SK-N-SH (cell line): ENCODE measurements at regions not wholly inside any gene's neighbourhood (a gene's known extent, or its start where the extent isn't known, plus 50 kb on each side); places are given as distances from the start of the nearest gene placed in this dataset.

Experiments
- CTCF ChIA-PET: fragments of 300-600, 350-600 bp; formaldehyde crosslinking; extraction: SDS; loops from one replicate; lab custom pipeline; 2021; lab: Yijun Ruan, JAX
- POLR2A ChIA-PET: fragments of 350-600 bp; sonication (Branson Sonifier 250); formaldehyde crosslinking; extraction: SDS; loops from one replicate; lab custom pipeline; 2020; ENCODE audit warnings: antibody characterized with exemption, inconsistent platforms; lab: Yijun Ruan, JAX
- DNase-seq: peaks from one replicate; pipeline ENCODE4 v3.0.0; 2012
- H2AFZ ChIP-seq: fragments of 200-600 bp; sonication (generic); 2 replicates; pipeline ENCODE4 v1.8.1; 2016; ENCODE audit warnings: antibody characterized with exemption, mild to moderate bottlenecking, low read depth
- H3F3A ChIP-seq: fragments of 200-600 bp; sonication (generic); replicated peaks from 2 replicates; pipeline ENCODE3; 2016; ENCODE audit warnings: antibody characterized with exemption, mild to moderate bottlenecking; ENCODE audit not compliant: insufficient read depth
- H3K27ac ChIP-seq, 2 experiments: fragments of 200-500 bp in 1 of 2; fragments of 200-600 bp in 1 of 2; sonication (Bioruptor generic) in 1 of 2; sonication (generic), shearing (Covaris generic) in 1 of 2; 2 replicates each; pipeline versions ENCODE4 v1.5.1 to v1.6.1; 2014 to 2016; ENCODE audit warnings: low read depth in 2 of 2, inconsistent platforms in 1 of 2, low read length in 1 of 2, mild to moderate bottlenecking in 1 of 2, mixed read lengths in 1 of 2
- H3K27me3 ChIP-seq: fragments of 200-600 bp; sonication (generic), shearing (Covaris generic); 2 replicates; pipeline ENCODE4 v1.6.1; 2016; ENCODE audit warnings: mixed run types; ENCODE audit not compliant: insufficient read depth
- H3K36me3 ChIP-seq, 2 experiments: fragments of 200-500 bp in 1 of 2; fragments of 200-600 bp in 1 of 2; sonication (Bioruptor generic) in 1 of 2; sonication (generic) in 1 of 2; replicated peaks in 1 of 2; 2 replicates each; pipeline versions ENCODE3 to v1.5.1; 2014 to 2016; ENCODE audit warnings: low read length in 1 of 2, mild to moderate bottlenecking in 1 of 2; ENCODE audit not compliant: insufficient read depth in 2 of 2, control insufficient read depth in 1 of 2
- H3K4me1 ChIP-seq, 2 experiments: fragments of 200-500 bp in 1 of 2; fragments of 200-600 bp in 1 of 2; sonication (Bioruptor generic) in 1 of 2; sonication (generic), shearing (Covaris generic) in 1 of 2; 2 replicates each; pipeline versions ENCODE4 v1.5.1 to v1.6.1; 2014 to 2016; ENCODE audit warnings: low read depth in 1 of 2, low read length in 1 of 2, mixed run types in 1 of 2; ENCODE audit not compliant: insufficient read depth in 2 of 2, control insufficient read depth in 1 of 2
- H3K4me2 ChIP-seq: fragments of 200-600 bp; sonication (generic), shearing (Covaris generic); 2 replicates; pipeline ENCODE4 v1.6.1; 2017; ENCODE audit warnings: mixed run types
- H3K4me3 ChIP-seq, 2 experiments: fragments of 200-500 bp in 1 of 2; fragments of 200-600 bp in 1 of 2; sonication (Bioruptor generic) in 1 of 2; sonication (generic), shearing (Covaris generic) in 1 of 2; 2 replicates each; pipeline versions ENCODE4 v1.5.1 to v1.8.1; 2014 to 2016; ENCODE audit warnings: low read depth in 2 of 2, inconsistent platforms in 1 of 2, low read length in 1 of 2, mild to moderate bottlenecking in 1 of 2, mixed read lengths in 1 of 2, moderate library complexity in 1 of 2
- H3K79me2 ChIP-seq: fragments of 200-600 bp; sonication (generic); 2 replicates; pipeline ENCODE4 v1.8.1; 2017; ENCODE audit warnings: mild to moderate bottlenecking; ENCODE audit not compliant: insufficient read depth
- H3K9ac ChIP-seq: fragments of 200-600 bp; sonication (generic); 2 replicates; pipeline ENCODE4 v1.6.1; 2017; ENCODE audit warnings: mixed run types
- H3K9me2 ChIP-seq: fragments of 200-600 bp; sonication (generic); 2 replicates; pipeline ENCODE4 v1.6.1; 2017; ENCODE audit warnings: mixed run types
- H3K9me3 ChIP-seq: fragments of 200-600 bp; sonication (generic); 2 replicates; pipeline ENCODE4 v1.6.1; 2017; ENCODE audit warnings: mixed run types, mild to moderate bottlenecking, moderate library complexity
- H4K20me1 ChIP-seq: fragments of 200-600 bp; sonication (generic); 2 replicates; pipeline ENCODE4 v1.6.1; 2017; ENCODE audit warnings: mild to moderate bottlenecking, mixed run types; ENCODE audit not compliant: insufficient read depth
- CHD2 ChIP-seq: fragments of 150-350 bp; IDR thresholded peaks from 2 replicates; pipeline ENCODE4 v1.6.1; 2018; ENCODE audit warnings: low read length; ENCODE audit not compliant: partially characterized antibody
- CTCF ChIP-seq: fragments of 200-600 bp; sonication (generic); IDR thresholded peaks from 2 replicates; pipeline ENCODE4 v1.6.1; 2017; ENCODE audit warnings: antibody characterized with exemption, mild to moderate bottlenecking, moderate library complexity
- EZH2phosphoT487 ChIP-seq: fragments of 200-600 bp; sonication (generic); IDR thresholded peaks from 2 replicates; pipeline ENCODE4 v1.6.1; 2017; ENCODE audit warnings: low read depth, mixed run types, mild to moderate bottlenecking, antibody characterized with exemption, moderate library complexity, borderline replicate concordance
- FOXJ3 ChIP-seq: sonication (generic); formaldehyde crosslinking; IDR thresholded peaks from 2 replicates; pipeline ENCODE4 v1.5.1; 2020; ENCODE audit warnings: mild to moderate bottlenecking, missing genetic modification reagents
- GABPA ChIP-seq: IDR thresholded peaks from 2 replicates; pipeline ENCODE4 v1.4.0; 2012; ENCODE audit warnings: low read depth, mild to moderate bottlenecking
- GATA2 ChIP-seq: sonication (generic); formaldehyde crosslinking; IDR thresholded peaks from 2 replicates; pipeline ENCODE4 v1.5.0; 2020; ENCODE audit warnings: mild to moderate bottlenecking, missing genetic modification reagents
- MEF2A ChIP-seq: IDR thresholded peaks from 2 replicates; pipeline ENCODE4 v1.4.0; 2012; ENCODE audit warnings: low read depth, borderline replicate concordance
- MXI1 ChIP-seq: IDR thresholded peaks from 2 replicates; pipeline ENCODE4 v1.6.1; 2012; ENCODE audit warnings: mild to moderate bottlenecking, low read depth, low read length, improper control_type of control experiment
- REST ChIP-seq: IDR thresholded peaks from 2 replicates; pipeline ENCODE4 v1.6.1; 2012; ENCODE audit warnings: mild to moderate bottlenecking, low read depth, low read length, moderate library complexity
- RFX5 ChIP-seq: IDR thresholded peaks from 2 replicates; pipeline ENCODE4 v1.6.1; 2012; ENCODE audit warnings: mild to moderate bottlenecking, improper control_type of control experiment, low read length
- RXRA ChIP-seq: IDR thresholded peaks from 2 replicates; pipeline ENCODE4 v1.4.0; 2012; ENCODE audit warnings: low read depth, mild to moderate bottlenecking, borderline replicate concordance
- TCF12 ChIP-seq: IDR thresholded peaks from 2 replicates; pipeline ENCODE4 v1.4.0; 2012
- USF1 ChIP-seq: IDR thresholded peaks from 2 replicates; pipeline ENCODE4 v1.4.0; 2012; ENCODE audit warnings: low read depth, borderline replicate concordance
- USF2 ChIP-seq: fragments of 150-350 bp; IDR thresholded peaks from 2 replicates; pipeline ENCODE4 v1.6.1; 2017; ENCODE audit warnings: antibody characterized with exemption, low read length, low read depth, borderline replicate concordance
- YY1 ChIP-seq: IDR thresholded peaks from 2 replicates; pipeline ENCODE4 v1.4.0; 2012; ENCODE audit warnings: low read depth, mild to moderate bottlenecking
- WGBS: methylation state at CpG from one replicate; pipeline ENCODE4 v1.1.6; 2017; ENCODE audit warnings: low lambda C conversion rate; 5-methylcytosine and 5-hydroxymethylcytosine counted together

- TF ChIP-seq USF1, result no peak
Observed at GRCh38 chr14:85027681-85028370, 502.1 kb upstream of the FLRT2 start (continued).

GRCh38 chr14:85037411-85037810 lies 492.5 kb upstream of the FLRT2 start:
- H3F3A ChIP-seq, result no peaks in the 10 kb centered on the region
- H3K9me3 ChIP-seq, result no peaks in the 10 kb centered on the region
- H3K9me2 ChIP-seq, result no peaks in the 10 kb centered on the region
- no peak for TF ChIP-seq MXI1
- no peak for TF ChIP-seq GATA2 (CRISPR knock-in tag)
- no peak for TF ChIP-seq CTCF
- no peak for TF ChIP-seq TCF12
- no peak for TF ChIP-seq RXRA
- no peak for TF ChIP-seq MEF2A
- no peak for TF ChIP-seq FOXJ3
- no peak for TF ChIP-seq CHD2
- TF ChIP-seq GABPA, result no peak
- TF ChIP-seq EZH2phosphoT487, result no peak
- no peak for TF ChIP-seq REST
- TF ChIP-seq YY1, result no peak
- no peak for TF ChIP-seq USF1
- TF ChIP-seq RFX5, result no peak
- no peak for TF ChIP-seq USF2
- ChIA-PET CTCF (no interaction called here), POLR2A (no interaction called here)
- H4K20me1 ChIP-seq, result no peaks in the 10 kb centered on the region
- H3K27ac ChIP-seq, result no peak overlapping the region
- no peak for DNase-seq
- H3K79me2 ChIP-seq, result no peaks in the 10 kb centered on the region
- no peak overlapping the region for H3K4me3 ChIP-seq
- no peak overlapping the region for H3K9ac ChIP-seq
- 10% methylated on average over 2 of the region's 2 CpGs for WGBS
- no peak overlapping the region for H2AFZ ChIP-seq
- H3K27me3 ChIP-seq, result peaks cover 6% of the 10 kb centered on the region; the same call in 1 of the 2 replicates
- H3K4me2 ChIP-seq, result no peak overlapping the region
- no peaks in the 10 kb centered on the region for H3K4me1 ChIP-seq
- H3K36me3 ChIP-seq, result no peaks in the 10 kb centered on the region
